GM12878 (cell line): ENCODE measurements at regions not wholly inside any gene's neighbourhood (a gene's known extent, or its start where the extent isn't known, plus 50 kb on each side); places are given as distances from the start of the nearest gene placed in this dataset.
"Not testable (repeated sequence)": the region's sequence is repeated elsewhere in the genome, so short reads cannot be mapped to it uniquely, and the experiment has no call there.

Experiments
- ATAC-seq: fragments of 200-7000 bp; cut with Tn5 transposase; 3 replicates; pipeline ENCODE4 v1.9.1; 2020; ENCODE audit warnings: mild to moderate bottlenecking, moderate library complexity
- BruUV-seq: library from RNA; stranded (reverse); fragments of 400-500 nt; replicated peaks from 2 replicates; lab custom pipeline; 2021; lab: Mats Ljungman, UMichigan
- CTCF ChIA-PET: fragments of 300-600 bp; sonication (Branson Sonifier 250); formaldehyde crosslinking; extraction: SDS; loops from one replicate; lab custom pipeline; 2021; ENCODE audit warnings: inconsistent platforms; lab: Yijun Ruan, JAX
- POLR2A ChIA-PET: fragments of 350-600 bp; formaldehyde crosslinking; extraction: SDS; loops from one replicate; lab custom pipeline; 2021; ENCODE audit warnings: inconsistent platforms; lab: Charles Lee
- RAD21 ChIA-PET: fragments of 300-600 bp; sonication (Branson Sonifier 250); formaldehyde crosslinking; loops from one replicate; lab custom pipeline; 2023; ENCODE audit warnings: antibody characterized with exemption; ENCODE audit not compliant: unreplicated experiment; lab: Charles Lee
- SMC1A ChIA-PET: fragments of 300-600 bp; sonication (Branson Sonifier 250); formaldehyde crosslinking; loops from one replicate; lab custom pipeline; 2023; ENCODE audit not compliant: unreplicated experiment, uncharacterized antibody; lab: Charles Lee
- DNase-seq: peaks from one replicate; pipeline ENCODE4 v3.0.0-alpha.2; 2011; ENCODE audit warnings: low read depth, low spot score
- FAIRE-seq: peaks from 3 replicates; lab custom pipeline; 2011; peaks lifted over from hg19 to GRCh38; lab: Jason Lieb, UNC
- H2AFZ ChIP-seq: 2 replicates; pipeline ENCODE4 v1.6.0; 2011; ENCODE audit warnings: low read depth, low read length, control low read depth; ENCODE audit not compliant: control insufficient read depth
- H3K27ac ChIP-seq: 2 replicates; pipeline ENCODE4 v1.5.1; 2011; ENCODE audit warnings: control low read depth; ENCODE audit not compliant: control insufficient read depth, insufficient read depth
- H3K27me3 ChIP-seq, 2 experiments: replicated peaks in 1 of 2; 2 replicates each; pipeline versions ENCODE4 v1.6.0 to v1.6.1; 2011; ENCODE audit warnings: low read length in 1 of 2; ENCODE audit not compliant: control insufficient read depth in 2 of 2, insufficient read depth in 2 of 2
- H3K36me3 ChIP-seq, 2 experiments: 2 replicates each; pipeline ENCODE4 v1.5.1; 2011; ENCODE audit warnings: low read length in 1 of 2; ENCODE audit not compliant: control insufficient read depth in 2 of 2, insufficient read depth in 2 of 2
- H3K4me1 ChIP-seq: 2 replicates; pipeline ENCODE4 v1.6.1; 2011; ENCODE audit warnings: mild to moderate bottlenecking, low read length, moderate library complexity, mixed read lengths; ENCODE audit not compliant: control insufficient read depth, insufficient read depth
- H3K4me2 ChIP-seq: 2 replicates; pipeline ENCODE4 v1.6.0; 2011; ENCODE audit warnings: control low read depth; ENCODE audit not compliant: control insufficient read depth, insufficient read depth
- H3K4me3 ChIP-seq: fragments of 200-600 bp; sonication (generic); 2 replicates; pipeline ENCODE4 v1.5.1; 2016
- H3K79me2 ChIP-seq: 2 replicates; pipeline ENCODE4 v1.6.0; 2011; ENCODE audit warnings: low read length; ENCODE audit not compliant: control insufficient read depth, insufficient read depth
- H3K9ac ChIP-seq: 2 replicates; pipeline ENCODE4 v1.8.0; 2011; ENCODE audit warnings: low read length, control low read depth, mixed read lengths; ENCODE audit not compliant: control insufficient read depth, insufficient read depth
- H3K9me3 ChIP-seq: replicated peaks from 3 replicates; pipeline ENCODE4 v1.5.1; 2011; ENCODE audit warnings: mild to moderate bottlenecking, low read length; ENCODE audit not compliant: control insufficient read depth, insufficient read depth
- H4K20me1 ChIP-seq: 2 replicates; pipeline ENCODE4 v1.6.0; 2011; ENCODE audit not compliant: control insufficient read depth, insufficient read depth
- HCFC1 ChIP-seq: fragments of 150-350 bp; IDR thresholded peaks from 2 replicates; pipeline ENCODE4 v1.6.1; 2014; ENCODE audit warnings: low read length
- MTA2 ChIP-seq: fragments of 450-650 bp; IDR thresholded peaks from 2 replicates; pipeline ENCODE4 v1.6.1; 2016; ENCODE audit warnings: low read depth, mild to moderate bottlenecking, moderate library complexity
- RAD51 ChIP-seq: fragments of 450-650 bp; IDR thresholded peaks from 2 replicates; pipeline ENCODE4 v1.6.1; 2016; ENCODE audit warnings: moderate library complexity, mild to moderate bottlenecking, inconsistent platforms
- WGBS: methylation state at CpG from one replicate; pipeline ENCODE4 v1.1.6; 2016; ENCODE audit warnings: low lambda C conversion rate; ENCODE audit not compliant: insufficient replicate concordance, insufficient coverage; ENCODE audit errors: missing lambda C conversion rate; 5-methylcytosine and 5-hydroxymethylcytosine counted together
- in situ Hi-C: fragments of 300-500 bp; cut with MboI; formaldehyde crosslinking; loops from 9 replicates; pipeline ENCODE4 v1.14.3; 2018; ENCODE audit warnings: mixed read lengths
- intact Hi-C: fragments of 100-400 bp; cut with micrococcal nuclease; formaldehyde crosslinking; loops from one replicate; pipeline ENCODE4 v1.14.2; 2022; ENCODE audit not compliant: unreplicated experiment
- TF ChIP-seq, protein P1 (sequence below): fragments of 450-650 bp; IDR thresholded peaks from 2 replicates; pipeline ENCODE4 v1.6.1; 2017; ENCODE audit warnings: mild to moderate bottlenecking

DNA sequence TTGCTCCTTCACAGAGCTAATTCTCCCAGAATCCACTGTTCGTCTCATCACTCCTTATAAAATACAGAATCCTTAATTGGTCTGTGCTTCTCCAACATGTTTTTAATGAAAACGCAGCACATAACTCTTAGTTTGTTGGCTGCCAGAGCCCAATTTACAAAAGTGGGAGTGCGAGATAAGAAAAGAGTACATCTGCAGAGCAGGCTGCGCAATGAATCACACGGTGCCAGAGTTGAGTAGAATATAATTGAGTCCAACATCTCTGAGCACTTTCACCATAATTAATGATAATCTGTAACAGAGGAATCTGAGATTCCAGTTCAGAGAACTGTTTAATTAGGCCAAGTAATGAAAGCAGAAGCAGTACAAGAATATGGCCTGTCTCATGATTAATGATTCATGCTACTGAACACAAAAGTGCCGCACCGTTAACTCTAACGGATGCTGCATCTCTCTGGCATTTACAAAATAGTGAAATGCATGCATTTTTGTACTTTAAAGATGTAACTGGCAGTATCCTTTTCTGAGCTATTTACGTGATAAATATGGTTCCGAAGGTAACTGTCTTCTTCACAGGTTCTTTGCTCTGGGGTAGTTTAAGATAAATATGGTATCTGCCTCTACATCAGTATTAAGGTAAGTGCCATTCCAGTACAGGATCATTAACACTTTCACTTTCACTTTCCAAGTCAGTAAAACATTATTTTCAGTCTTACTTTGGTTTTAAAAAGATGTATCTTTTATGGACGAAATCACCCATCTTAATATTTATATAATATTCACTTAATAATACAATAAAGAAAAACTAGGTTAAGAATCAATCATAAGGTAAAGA lies 785.6 kb downstream of the NR4A2 start:
- 74% methylated on average over 11 of the region's 11 CpGs for WGBS
- Histone ChIP-seq H3K4me1 (no peaks in the 10 kb centered on the region), H4K20me1 (no peaks in the 10 kb centered on the region), H3K27me3 (no peaks in the 10 kb centered on the region), H3K36me3 (no peaks in the 10 kb centered on the region), H3K4me2 (no peak overlapping the region), H3K9ac (no peak overlapping the region), H3K79me2 (no peaks in the 10 kb centered on the region), H3K27ac (no peak overlapping the region), H3K9me3 (no peaks in the 10 kb centered on the region), H2AFZ (no peak overlapping the region), H3K4me3 (no peak overlapping the region)
- no TSS peak for BruUV-seq
- peak; percentile 31; the same call in 1 of the 3 replicates for ATAC-seq
- ChIA-PET CTCF (interaction anchor here (1.2 kb wide), 1 partner anchor 10 kb away, joined by 3 read pairs; no protein-coding TSS in a partner anchor), POLR2A (no interaction called here), SMC1A (no interaction called here), RAD21 (no interaction called here)
- in situ Hi-C loops (no loop called here), intact Hi-C loops (no loop called here)
- no peak for FAIRE-seq
- DNase-seq, result no peak
- no peak for TF ChIP-seq HCFC1
- TF ChIP-seq, protein P1, sequence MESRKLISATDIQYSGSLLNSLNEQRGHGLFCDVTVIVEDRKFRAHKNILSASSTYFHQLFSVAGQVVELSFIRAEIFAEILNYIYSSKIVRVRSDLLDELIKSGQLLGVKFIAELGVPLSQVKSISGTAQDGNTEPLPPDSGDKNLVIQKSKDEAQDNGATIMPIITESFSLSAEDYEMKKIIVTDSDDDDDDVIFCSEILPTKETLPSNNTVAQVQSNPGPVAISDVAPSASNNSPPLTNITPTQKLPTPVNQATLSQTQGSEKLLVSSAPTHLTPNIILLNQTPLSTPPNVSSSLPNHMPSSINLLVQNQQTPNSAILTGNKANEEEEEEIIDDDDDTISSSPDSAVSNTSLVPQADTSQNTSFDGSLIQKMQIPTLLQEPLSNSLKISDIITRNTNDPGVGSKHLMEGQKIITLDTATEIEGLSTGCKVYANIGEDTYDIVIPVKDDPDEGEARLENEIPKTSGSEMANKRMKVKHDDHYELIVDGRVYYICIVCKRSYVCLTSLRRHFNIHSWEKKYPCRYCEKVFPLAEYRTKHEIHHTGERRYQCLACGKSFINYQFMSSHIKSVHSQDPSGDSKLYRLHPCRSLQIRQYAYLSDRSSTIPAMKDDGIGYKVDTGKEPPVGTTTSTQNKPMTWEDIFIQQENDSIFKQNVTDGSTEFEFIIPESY, result peak; percentile 37; the same call in 1 of the 2 replicates
- peak; percentile 26; the same call in 1 of the 2 replicates for TF ChIP-seq MTA2
- TF ChIP-seq, all 136 proteins: peak for 2

GRCh38 chr2:155539028-155539427 lies 793.5 kb downstream of the NR4A2 start:
- peak; percentile 40; the same call in 1 of the 2 replicates for TF ChIP-seq RAD51
- RAD21 ChIA-PET, FAIRE-seq, H4K20me1 ChIP-seq, POLR2A ChIA-PET, DNase-seq, H3K4me2 ChIP-seq, H3K27me3 ChIP-seq, ATAC-seq, H3K4me3 ChIP-seq, H3K27ac ChIP-seq, H3K79me2 ChIP-seq, H3K4me1 ChIP-seq, H3K9me3 ChIP-seq, SMC1A ChIA-PET, in situ Hi-C loops, BruUV-seq, H2AFZ ChIP-seq, intact Hi-C loops, H3K9ac ChIP-seq, H3K36me3 ChIP-seq, CTCF ChIA-PET: not testable (repeated sequence)
- 58% methylated on average over 5 of the region's 5 CpGs for WGBS
